ENCODE measurements at regions not wholly inside any gene's neighbourhood (a gene's known extent, or its start where the extent isn't known, plus 50 kb on each side); places are given as distances from the start of the nearest gene placed in this dataset.

DNA sequence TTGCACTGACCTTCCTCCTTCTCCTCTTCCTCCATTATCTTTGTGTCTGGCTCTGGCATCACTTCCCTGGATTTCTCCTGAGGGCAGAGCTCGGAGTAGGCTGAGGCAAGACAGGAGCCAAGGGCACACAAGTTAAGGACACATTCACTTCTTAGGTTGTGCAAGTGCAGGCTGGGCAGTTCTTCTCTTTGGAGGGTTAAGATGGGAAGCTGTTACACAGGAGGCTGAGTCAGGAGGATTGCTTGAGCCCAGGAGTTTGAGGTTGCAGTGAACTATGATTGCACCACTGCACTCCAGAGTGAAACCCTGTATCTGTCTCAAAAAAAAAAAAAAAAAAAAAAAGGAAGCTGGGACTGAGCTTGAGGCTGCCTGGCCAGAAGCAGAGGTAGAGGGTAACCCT lies 176.2 kb upstream of the ANKRD28 start:
- DNase-seq (ENCODE audit: low read depth in 1 of 2, low spot score in 1 of 2) (no peak), FAIRE-seq (no peak), ATAC-seq (no peak)
- H3K4me2 ChIP-seq, result no peak overlapping the region
- H3K27ac ChIP-seq, result peak overlapping the region in 1 of 2 experiments; percentile 33; a peak in 2 of 6 replicates
- POLR2A ChIA-PET, result no interaction called here
- no peaks in the 10 kb centered on the region for H3K9me3 ChIP-seq
- no peaks in the 10 kb centered on the region for H3K4me1 ChIP-seq
- H3K4me3 ChIP-seq, result no peak overlapping the region
- 65% methylated on average over 1 of the region's 1 CpG for WGBS (ENCODE audit: missing lambda C conversion rate)
- TF ChIP-seq, protein P1, sequence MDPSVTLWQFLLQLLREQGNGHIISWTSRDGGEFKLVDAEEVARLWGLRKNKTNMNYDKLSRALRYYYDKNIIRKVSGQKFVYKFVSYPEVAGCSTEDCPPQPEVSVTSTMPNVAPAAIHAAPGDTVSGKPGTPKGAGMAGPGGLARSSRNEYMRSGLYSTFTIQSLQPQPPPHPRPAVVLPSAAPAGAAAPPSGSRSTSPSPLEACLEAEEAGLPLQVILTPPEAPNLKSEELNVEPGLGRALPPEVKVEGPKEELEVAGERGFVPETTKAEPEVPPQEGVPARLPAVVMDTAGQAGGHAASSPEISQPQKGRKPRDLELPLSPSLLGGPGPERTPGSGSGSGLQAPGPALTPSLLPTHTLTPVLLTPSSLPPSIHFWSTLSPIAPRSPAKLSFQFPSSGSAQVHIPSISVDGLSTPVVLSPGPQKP (IDR thresholded peaks at IDR 0.05; ENCODE audit: low read depth, low read length), result no peak
- TF ChIP-seq HOXB5 (CRISPR knock-in tag; IDR thresholded peaks at IDR 0.05), result no peak
- TF ChIP-seq CHD4 (IDR thresholded peaks at IDR 0.05; ENCODE audit: borderline replicate concordance), result no peak
- TF ChIP-seq CHD2 (IDR thresholded peaks at IDR 0.05; ENCODE audit: low read length, partially characterized antibody), result no peak
- TF ChIP-seq POLR2AphosphoS2 (conservative IDR thresholded peaks at IDR 0.05; ENCODE audit: low read length), result no peak
- TF ChIP-seq POLR2A (IDR thresholded peaks at IDR 0.05; ENCODE audit: low read length), result no peak
- no peak for TF ChIP-seq GATA3 (IDR thresholded peaks at IDR 0.05; ENCODE audit: borderline replicate concordance)
- TF ChIP-seq CBX8 (IDR thresholded peaks at IDR 0.05), result no peak
- no peak for TF ChIP-seq CEBPB (IDR thresholded peaks at IDR 0.05)
- TF ChIP-seq, protein P2, sequence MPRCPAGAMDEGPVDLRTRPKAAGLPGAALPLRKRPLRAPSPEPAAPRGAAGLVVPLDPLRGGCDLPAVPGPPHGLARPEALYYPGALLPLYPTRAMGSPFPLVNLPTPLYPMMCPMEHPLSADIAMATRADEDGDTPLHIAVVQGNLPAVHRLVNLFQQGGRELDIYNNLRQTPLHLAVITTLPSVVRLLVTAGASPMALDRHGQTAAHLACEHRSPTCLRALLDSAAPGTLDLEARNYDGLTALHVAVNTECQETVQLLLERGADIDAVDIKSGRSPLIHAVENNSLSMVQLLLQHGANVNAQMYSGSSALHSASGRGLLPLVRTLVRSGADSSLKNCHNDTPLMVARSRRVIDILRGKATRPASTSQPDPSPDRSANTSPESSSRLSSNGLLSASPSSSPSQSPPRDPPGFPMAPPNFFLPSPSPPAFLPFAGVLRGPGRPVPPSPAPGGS (IDR thresholded peaks at IDR 0.05), result no peak
- no peak for TF ChIP-seq HES2 (IDR thresholded peaks at IDR 0.05)
- no peak for TF ChIP-seq MAFK (IDR thresholded peaks at IDR 0.05; ENCODE audit: partially characterized antibody)
- TF ChIP-seq, protein P3, sequence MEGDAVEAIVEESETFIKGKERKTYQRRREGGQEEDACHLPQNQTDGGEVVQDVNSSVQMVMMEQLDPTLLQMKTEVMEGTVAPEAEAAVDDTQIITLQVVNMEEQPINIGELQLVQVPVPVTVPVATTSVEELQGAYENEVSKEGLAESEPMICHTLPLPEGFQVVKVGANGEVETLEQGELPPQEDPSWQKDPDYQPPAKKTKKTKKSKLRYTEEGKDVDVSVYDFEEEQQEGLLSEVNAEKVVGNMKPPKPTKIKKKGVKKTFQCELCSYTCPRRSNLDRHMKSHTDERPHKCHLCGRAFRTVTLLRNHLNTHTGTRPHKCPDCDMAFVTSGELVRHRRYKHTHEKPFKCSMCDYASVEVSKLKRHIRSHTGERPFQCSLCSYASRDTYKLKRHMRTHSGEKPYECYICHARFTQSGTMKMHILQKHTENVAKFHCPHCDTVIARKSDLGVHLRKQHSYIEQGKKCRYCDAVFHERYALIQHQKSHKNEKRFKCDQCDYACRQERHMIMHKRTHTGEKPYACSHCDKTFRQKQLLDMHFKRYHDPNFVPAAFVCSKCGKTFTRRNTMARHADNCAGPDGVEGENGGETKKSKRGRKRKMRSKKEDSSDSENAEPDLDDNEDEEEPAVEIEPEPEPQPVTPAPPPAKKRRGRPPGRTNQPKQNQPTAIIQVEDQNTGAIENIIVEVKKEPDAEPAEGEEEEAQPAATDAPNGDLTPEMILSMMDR (IDR thresholded peaks at IDR 0.05), result no peak
- TF ChIP-seq MAZ (IDR thresholded peaks at IDR 0.05; ENCODE audit: borderline replicate concordance, low read depth, low read length), result no peak
- no peak for TF ChIP-seq ATOH8 (CRISPR knock-in tag; IDR thresholded peaks at IDR 0.05; ENCODE audit: low read depth)
- CTCF ChIA-PET, result interaction anchor here (1.4 to 1.6 kb wide), 3 partner anchors 9 to 20 kb away, joined by 3 to 4 read pairs (median 3); no protein-coding TSS in a partner anchor

DNA sequence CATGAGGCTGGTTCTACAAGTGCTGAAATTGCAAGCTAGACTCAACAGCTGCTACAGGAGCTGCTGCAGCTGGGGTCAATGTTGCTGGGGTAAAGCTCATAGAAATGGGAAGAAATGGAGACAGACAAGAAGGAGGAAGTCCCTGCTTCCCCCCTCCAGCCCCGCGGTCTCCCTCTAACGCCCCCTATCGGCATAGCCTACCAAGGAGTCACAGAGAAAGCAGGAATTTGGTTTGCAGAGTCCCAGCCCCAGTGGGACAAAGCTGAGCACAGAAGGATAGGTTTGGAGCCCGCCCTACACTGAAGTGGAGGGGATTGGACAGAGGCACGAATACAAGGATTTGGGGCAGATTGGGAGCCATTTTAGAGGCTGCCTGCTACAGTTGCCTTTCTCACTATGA lies 176.9 kb upstream of the ANKRD28 start:
- Histone ChIP-seq H3K4me2 (no peak overlapping the region), H3K4me1 (no peaks in the 10 kb centered on the region), H3K4me3 (no peak overlapping the region), H3K9me3 (no peaks in the 10 kb centered on the region), H3K27ac (no peak overlapping the region)
- CTCF ChIA-PET, result interaction anchor here (1.4 to 1.6 kb wide), 3 partner anchors 10 to 21 kb away, joined by 3 to 4 read pairs (median 3); no protein-coding TSS in a partner anchor
- TF ChIP-seq PHF8 (IDR thresholded peaks at IDR 0.05; ENCODE audit: borderline replicate concordance, low read depth), result no peak
- TF ChIP-seq ATOH8 (CRISPR knock-in tag; IDR thresholded peaks at IDR 0.05; ENCODE audit: low read depth), result no peak
- TF ChIP-seq ESRRA (IDR thresholded peaks at IDR 0.05; ENCODE audit: borderline replicate concordance, low read length), result no peak
- TF ChIP-seq RAD21 (conservative IDR thresholded peaks at IDR 0.05 in 1 of 2, IDR thresholded peaks at IDR 0.05 in 1 of 2), result no peak
- no peak for TF ChIP-seq HOXB13 (CRISPR knock-in tag; IDR thresholded peaks at IDR 0.05; ENCODE audit: low read depth)
- TF ChIP-seq MYC (IDR thresholded peaks at IDR 0.05; ENCODE audit: borderline replicate concordance, low read length), result no peak
- TF ChIP-seq CBX8 (IDR thresholded peaks at IDR 0.05), result no peak
- TF ChIP-seq RFX5 (IDR thresholded peaks at IDR 0.05), result no peak
- TF ChIP-seq SMC3 (IDR thresholded peaks at IDR 0.05), result no peak
- ATAC-seq, result peak in 1 of 2 experiments; percentile 54; a peak in 2 of 6 replicates
- DNase-seq (ENCODE audit: low read depth in 1 of 2, low spot score in 1 of 2), result peak in 1 of 2 experiments; percentile 18
- POLR2A ChIA-PET, result no interaction called here
- no peak for FAIRE-seq
- 7% methylated on average over 6 of the region's 6 CpGs for WGBS (ENCODE audit: missing lambda C conversion rate)
